B cell (primary cell): ENCODE measurements at regions not wholly inside any gene's neighbourhood (a gene's known extent, or its start where the extent isn't known, plus 50 kb on each side); places are given as distances from the start of the nearest gene placed in this dataset.

Experiments used
- ATAC-seq: fragments of 200-7000 bp; cut with Tn5 transposase; one replicate; pipeline ENCODE4 v1.10.0; 2021; ENCODE audit warnings: low read depth, mild to moderate bottlenecking, moderate number of reproducible peaks, moderate library complexity
- CTCF ChIA-PET: fragments of 350-600 bp; sonication (Branson Sonifier 250); formaldehyde crosslinking; loops from one replicate; lab custom pipeline; 2021; ENCODE audit warnings: antibody characterized with exemption, inconsistent platforms; lab: Charles Lee
- POLR2A ChIA-PET: fragments of 350-600 bp; sonication (Branson Sonifier 250); formaldehyde crosslinking; loops from one replicate; lab custom pipeline; 2021; ENCODE audit warnings: antibody characterized with exemption; lab: Charles Lee
- DNase-seq: peaks from one replicate; pipeline ENCODE4 v3.0.0; 2013
- H2AFZ ChIP-seq: 2 replicates; pipeline ENCODE4 v1.6.1; 2012; ENCODE audit warnings: mild to moderate bottlenecking, low read depth, low read length; ENCODE audit not compliant: insufficient read depth, poor library complexity, severe bottlenecking
- H3K27ac ChIP-seq, 2 donors: 1 replicate in 1 of 2; 2 replicates in 1 of 2; pipeline ENCODE4 v1.5.1; 2012 to 2013; ENCODE audit warnings: low read length in 2 of 2, mild to moderate bottlenecking in 2 of 2, moderate library complexity in 1 of 2
- H3K27me3 ChIP-seq, 4 experiments: fragments of 200-600 bp in 1 of 4; sonication (generic) in 1 of 4; replicated peaks in 1 of 4; 1 replicate in 2 of 4; 2 replicates in 2 of 4; pipeline versions ENCODE4 v1.6.1 to v1.7.0; 2013 to 2016; ENCODE audit warnings: low read length in 3 of 4, mild to moderate bottlenecking in 2 of 4, mixed read lengths in 1 of 4, moderate library complexity in 1 of 4; ENCODE audit not compliant: insufficient read depth in 4 of 4, control insufficient read depth in 3 of 4; ENCODE audit errors: control extremely low read depth in 1 of 4
- H3K36me3 ChIP-seq, 2 experiments: replicated peaks in 1 of 2; 1 replicate in 1 of 2; 2 replicates in 1 of 2; pipeline versions ENCODE4 v1.6.1 to v1.7.1; 2013; ENCODE audit warnings: low read length in 1 of 2; ENCODE audit not compliant: insufficient read depth in 2 of 2, control insufficient read depth in 1 of 2; ENCODE audit errors: control extremely low read depth in 1 of 2, extremely low read depth in 1 of 2
- H3K4me1 ChIP-seq, 2 donors: fragments of 200-600 bp in 1 of 2; sonication (generic) in 1 of 2; 1 replicate in 1 of 2; 2 replicates in 1 of 2; pipeline versions ENCODE4 v1.5.1 to v1.6.1; 2013 to 2017; ENCODE audit warnings: low read length in 2 of 2; ENCODE audit not compliant: control insufficient read depth in 2 of 2, insufficient read depth in 2 of 2
- H3K4me2 ChIP-seq: replicated peaks from 2 replicates; pipeline ENCODE3; 2012; ENCODE audit warnings: mild to moderate bottlenecking, low read depth, low read length; ENCODE audit not compliant: poor library complexity, severe bottlenecking
- H3K4me3 ChIP-seq, 5 experiments: fragments of 200-600 bp in 1 of 5; sonication (generic) in 1 of 5; 1 replicate in 3 of 5; 2 replicates in 2 of 5; pipeline versions ENCODE4 v1.5.1 to v1.7.0; 2011 to 2016; ENCODE audit warnings: low read length in 4 of 5, mild to moderate bottlenecking in 4 of 5, low read depth in 2 of 5, control low read depth in 1 of 5, moderate library complexity in 1 of 5; ENCODE audit not compliant: insufficient read depth in 1 of 5; ENCODE audit errors: control extremely low read depth in 1 of 5, extremely low read depth in 1 of 5
- H3K79me2 ChIP-seq: fragments of 200-600 bp; sonication (generic); one replicate; pipeline ENCODE4 v1.6.0; 2016; ENCODE audit warnings: low read length; ENCODE audit not compliant: control insufficient read depth, insufficient read depth
- H3K9ac ChIP-seq: fragments of 200-600 bp; sonication (generic); 2 replicates; pipeline ENCODE4 v1.6.1; 2017; ENCODE audit warnings: mild to moderate bottlenecking, low read length, moderate library complexity
- H3K9me3 ChIP-seq, 3 donors: one replicate each; pipeline versions ENCODE4 v1.6.1 to v1.7.1; 2013; ENCODE audit warnings: low read length in 2 of 3; ENCODE audit not compliant: control insufficient read depth in 2 of 3, insufficient read depth in 1 of 3; ENCODE audit errors: control extremely low read depth in 1 of 3
- H4K20me1 ChIP-seq: 2 replicates; pipeline ENCODE4 v1.6.0; 2012; ENCODE audit warnings: mild to moderate bottlenecking, low read length; ENCODE audit not compliant: insufficient read depth, control insufficient read depth, poor library complexity, severe bottlenecking
- H3K27ac Mint-ChIP-seq: one replicate; pipeline ENCODE4 v1.8.0; 2021; ENCODE audit warnings: mixed read lengths
- H3K27me3 Mint-ChIP-seq: one replicate; pipeline ENCODE4 v1.8.0; 2021; ENCODE audit warnings: mixed read lengths
- H3K4me1 Mint-ChIP-seq: one replicate; pipeline ENCODE4 v1.8.0; 2021; ENCODE audit warnings: mixed read lengths
- H3K4me3 Mint-ChIP-seq: one replicate; pipeline ENCODE4 v1.8.0; 2021; ENCODE audit warnings: mixed read lengths
- H3K9me3 Mint-ChIP-seq: one replicate; pipeline ENCODE4 v1.8.0; 2022; ENCODE audit warnings: mixed read lengths; ENCODE audit not compliant: insufficient read depth
- EZH2 ChIP-seq: IDR thresholded peaks from 2 replicates; pipeline ENCODE4 v1.6.1; 2012; ENCODE audit warnings: borderline replicate concordance, low read depth, mild to moderate bottlenecking, moderate library complexity, low read length; ENCODE audit not compliant: insufficient read depth, poor library complexity, severe bottlenecking
- WGBS: methylation state at CpG from one replicate; pipeline ENCODE4 v1.1.5; 2013; ENCODE audit warnings: missing lambda C conversion rate; ENCODE audit not compliant: insufficient coverage; 5-methylcytosine and 5-hydroxymethylcytosine counted together
- intact Hi-C: fragments of 100-400 bp; cut with micrococcal nuclease; formaldehyde crosslinking; loops from one replicate; pipeline ENCODE4 v1.10.0; 2022
- TF ChIP-seq, protein P1 (sequence below): fragments of 200-600 bp; IDR thresholded peaks from one replicate; pipeline ENCODE4 v1.8.0; 2022; ENCODE audit warnings: antibody characterized with exemption, mild to moderate bottlenecking

- DNase-seq, result peak; percentile 30
- TF ChIP-seq, protein P1, sequence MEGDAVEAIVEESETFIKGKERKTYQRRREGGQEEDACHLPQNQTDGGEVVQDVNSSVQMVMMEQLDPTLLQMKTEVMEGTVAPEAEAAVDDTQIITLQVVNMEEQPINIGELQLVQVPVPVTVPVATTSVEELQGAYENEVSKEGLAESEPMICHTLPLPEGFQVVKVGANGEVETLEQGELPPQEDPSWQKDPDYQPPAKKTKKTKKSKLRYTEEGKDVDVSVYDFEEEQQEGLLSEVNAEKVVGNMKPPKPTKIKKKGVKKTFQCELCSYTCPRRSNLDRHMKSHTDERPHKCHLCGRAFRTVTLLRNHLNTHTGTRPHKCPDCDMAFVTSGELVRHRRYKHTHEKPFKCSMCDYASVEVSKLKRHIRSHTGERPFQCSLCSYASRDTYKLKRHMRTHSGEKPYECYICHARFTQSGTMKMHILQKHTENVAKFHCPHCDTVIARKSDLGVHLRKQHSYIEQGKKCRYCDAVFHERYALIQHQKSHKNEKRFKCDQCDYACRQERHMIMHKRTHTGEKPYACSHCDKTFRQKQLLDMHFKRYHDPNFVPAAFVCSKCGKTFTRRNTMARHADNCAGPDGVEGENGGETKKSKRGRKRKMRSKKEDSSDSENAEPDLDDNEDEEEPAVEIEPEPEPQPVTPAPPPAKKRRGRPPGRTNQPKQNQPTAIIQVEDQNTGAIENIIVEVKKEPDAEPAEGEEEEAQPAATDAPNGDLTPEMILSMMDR, result no peak
- TF ChIP-seq EZH2, result no peak
- peaks cover 14 to 17% of the 10 kb centered on the region in 2 donors for H3K4me1 ChIP-seq
- H3K4me3 Mint-ChIP-seq, result no peak overlapping the region
- ChIA-PET CTCF (no interaction called here), POLR2A (no interaction called here)
- peak overlapping the region in 1 of 2 donors; percentile 53 for H3K27ac ChIP-seq
- no peak overlapping the region for H3K4me2 ChIP-seq
- no peak overlapping the region for H2AFZ ChIP-seq
- H3K9me3 ChIP-seq, result no peaks in the 10 kb centered on the region
- H3K79me2 ChIP-seq, result no peaks in the 10 kb centered on the region
- intact Hi-C loops, result no loop called here
- no peaks in the 10 kb centered on the region for H4K20me1 ChIP-seq
- no peak overlapping the region for H3K9ac ChIP-seq
- H3K27me3 Mint-ChIP-seq, result no peaks in the 10 kb centered on the region
- 67% methylated on average over 2 of the region's 9 CpGs for WGBS
- H3K27me3 ChIP-seq, result no peaks in the 10 kb centered on the region
- ATAC-seq, result peak; percentile 76
- H3K36me3 ChIP-seq, result no peaks in the 10 kb centered on the region
- no peaks in the 10 kb centered on the region for H3K9me3 Mint-ChIP-seq
- peaks cover 23% of the 10 kb centered on the region for H3K4me1 Mint-ChIP-seq
- no peak overlapping the region for H3K4me3 ChIP-seq
- peak overlapping the region; percentile 28 for H3K27ac Mint-ChIP-seq
These were observed 188.0 kb upstream of the TAB2 start for GRCh38 chr6:149129371-149130077.

DNA sequence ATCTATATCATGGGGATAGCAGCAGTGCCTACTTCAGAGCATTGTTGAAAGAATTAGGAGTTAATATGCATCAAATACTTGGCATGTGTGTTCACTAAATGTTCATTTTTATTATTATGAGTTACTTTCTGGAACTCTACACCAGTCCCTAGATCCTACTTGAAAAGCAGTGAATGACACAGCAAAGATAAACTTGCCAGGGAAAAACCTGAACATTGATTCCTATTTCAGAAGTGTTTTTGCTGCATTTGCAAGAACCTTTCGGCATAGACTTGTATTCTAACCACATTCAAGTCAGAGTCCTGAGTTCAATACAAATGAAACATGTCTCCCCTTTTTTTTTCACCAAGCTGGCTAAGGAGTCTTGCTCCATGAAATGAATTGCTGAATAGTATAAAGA, 187.4 kb upstream of the TAB2 start:
- H3K27me3 Mint-ChIP-seq, result no peaks in the 10 kb centered on the region
- Histone ChIP-seq H3K4me1 (peaks cover 14 to 17% of the 10 kb centered on the region in 2 donors), H2AFZ (no peak overlapping the region), H3K27me3 (no peaks in the 10 kb centered on the region), H3K9me3 (no peaks in the 10 kb centered on the region), H4K20me1 (no peaks in the 10 kb centered on the region), H3K9ac (no peak overlapping the region), H3K27ac (no peak overlapping the region), H3K36me3 (no peaks in the 10 kb centered on the region), H3K4me2 (no peak overlapping the region), H3K79me2 (no peaks in the 10 kb centered on the region), H3K4me3 (no peak overlapping the region)
- ATAC-seq (no peak), DNase-seq (no peak)
- ChIA-PET POLR2A (no interaction called here), CTCF (no interaction called here)
- H3K27ac Mint-ChIP-seq, result no peak overlapping the region
- intact Hi-C loops, result no loop called here
- WGBS, result no CpG with 5 or more reads among the region's 1 CpG
- H3K4me3 Mint-ChIP-seq, result no peak overlapping the region
- H3K9me3 Mint-ChIP-seq, result no peaks in the 10 kb centered on the region
- TF ChIP-seq, protein P1, result no peak
- no peak for TF ChIP-seq EZH2
- peaks cover 23% of the 10 kb centered on the region for H3K4me1 Mint-ChIP-seq
